Colon (tissue), 2 donors: ENCODE measurements at regions not wholly inside any gene's neighbourhood (a gene's known extent, or its start where the extent isn't known, plus 50 kb on each side); places are given as distances from the start of the nearest gene placed in this dataset.
"Not testable (repeated sequence)": the region's sequence is repeated elsewhere in the genome, so short reads cannot be mapped to it uniquely, and the experiment has no call there.

Source experiments
- FAIRE-seq: peaks from 2 replicates; lab custom pipeline; 2012; peaks lifted over from hg19 to GRCh38; lab: Jason Lieb, UNC
- donor health status: control.
- donor health status: control.

GRCh38 chr6:97687916-97688315 lies 404.9 kb upstream of the MMS22L start:
- FAIRE-seq = no peak

GRCh38 chr6:97689078-97689754 lies 406.2 kb upstream of the MMS22L start:
- no peak for FAIRE-seq

GRCh38 chr6:97697456-97697855 lies 414.4 kb upstream of the MMS22L start:
- FAIRE-seq = no peak

- FAIRE-seq = no peak
These were observed 418.8 kb upstream of the MMS22L start for GRCh38 chr6:97701801-97702200.

GRCh38 chr6:97702248-97702647 lies 419.2 kb upstream of the MMS22L start:
- no peak for FAIRE-seq

- FAIRE-seq = no peak
These were observed 420.6 kb upstream of the MMS22L start for GRCh38 chr6:97703661-97704060.

- FAIRE-seq = no peak
These were observed 422.6 kb upstream of the MMS22L start for GRCh38 chr6:97705568-97705967.

GRCh38 chr6:97712751-97713150 lies 429.7 kb upstream of the MMS22L start:
- FAIRE-seq = no peak

GRCh38 chr6:97714772-97715171 lies 431.8 kb upstream of the MMS22L start:
- FAIRE-seq = no peak

GRCh38 chr6:97717086-97717485 lies 434.1 kb upstream of the MMS22L start:
- no peak for FAIRE-seq

- FAIRE-seq = no peak
These were observed 443.4 kb upstream of the MMS22L start for GRCh38 chr6:97726378-97726777.

- FAIRE-seq = no peak
These were observed 449.0 kb upstream of the MMS22L start for GRCh38 chr6:97732045-97732444.

GRCh38 chr6:97757575-97757974 lies 474.6 kb upstream of the MMS22L start:
- FAIRE-seq = no peak

- no peak for FAIRE-seq
These were observed 482.4 kb upstream of the MMS22L start for GRCh38 chr6:97765461-97765860.

- FAIRE-seq = no peak
These were observed 488.4 kb upstream of the MMS22L start for GRCh38 chr6:97771372-97771771.

- FAIRE-seq = no peak
These were observed 492.0 kb upstream of the MMS22L start for GRCh38 chr6:97775012-97775411.

GRCh38 chr6:97778290-97779038 lies 495.4 kb upstream of the MMS22L start:
- no peak for FAIRE-seq

GRCh38 chr6:97779039-97779766 lies 496.2 kb upstream of the MMS22L start:
- FAIRE-seq = not testable (repeated sequence)

GRCh38 chr6:97790926-97791590 lies 508.0 kb upstream of the MMS22L start:
- no peak for FAIRE-seq

- FAIRE-seq = no peak
These were observed 522.6 kb upstream of the MMS22L start for GRCh38 chr6:97805596-97805995.

- FAIRE-seq = no peak
These were observed 529.9 kb upstream of the MMS22L start for GRCh38 chr6:97812940-97813339.

GRCh38 chr6:97813889-97814567 lies 531.0 kb upstream of the MMS22L start:
- FAIRE-seq = no peak
